DND-41 (cell line): ENCODE measurements at regions not wholly inside any gene's neighbourhood (a gene's known extent, or its start where the extent isn't known, plus 50 kb on each side); places are given as distances from the start of the nearest gene placed in this dataset.

Source experiments
- ATAC-seq: fragments of 200-7000 bp; cut with Tn5 transposase; 3 replicates; pipeline ENCODE4 v1.9.1; 2021; ENCODE audit warnings: low read depth; ENCODE audit not compliant: insufficient read depth
- DNase-seq: peaks from one replicate; pipeline ENCODE4 v3.0.0-alpha.2; 2020
- H2AFZ ChIP-seq: 2 replicates; pipeline ENCODE4 v1.6.0; 2012; ENCODE audit warnings: low read depth, low read length
- H3K27ac ChIP-seq: 2 replicates; pipeline ENCODE4 v1.5.1; 2012; ENCODE audit warnings: low read length, inconsistent platforms
- H3K27me3 ChIP-seq: fragments of 200-600 bp; sonication (generic); 2 replicates; pipeline ENCODE4 v1.6.0; 2012; ENCODE audit warnings: low read length, mild to moderate bottlenecking, inconsistent platforms; ENCODE audit not compliant: insufficient read depth, poor library complexity
- H3K36me3 ChIP-seq: 2 replicates; pipeline ENCODE4 v1.5.1; 2012; ENCODE audit warnings: low read length, inconsistent platforms; ENCODE audit not compliant: insufficient read depth
- H3K4me1 ChIP-seq: 2 replicates; pipeline ENCODE4 v1.5.1; 2012; ENCODE audit warnings: mild to moderate bottlenecking, low read length; ENCODE audit not compliant: insufficient read depth
- H3K4me2 ChIP-seq: 2 replicates; pipeline ENCODE4 v1.6.0; 2012; ENCODE audit warnings: mild to moderate bottlenecking, moderate library complexity, low read length, inconsistent platforms; ENCODE audit not compliant: insufficient read depth
- H3K4me3 ChIP-seq, 2 experiments: fragments of 200-600 bp in 1 of 2; shearing (Covaris generic) in 1 of 2; 2 replicates each; pipeline ENCODE4 v1.5.1; 2012 to 2016; ENCODE audit warnings: inconsistent platforms in 2 of 2, low read length in 2 of 2, mild to moderate bottlenecking in 2 of 2, low read depth in 1 of 2, moderate library complexity in 1 of 2
- H3K79me2 ChIP-seq: 2 replicates; pipeline ENCODE4 v1.6.0; 2012; ENCODE audit warnings: low read length, inconsistent platforms; ENCODE audit not compliant: insufficient read depth
- H3K9ac ChIP-seq: 2 replicates; pipeline ENCODE4 v1.6.0; 2012; ENCODE audit warnings: low read depth, mild to moderate bottlenecking, inconsistent platforms, low read length, moderate library complexity
- H3K9me3 ChIP-seq: 2 replicates; pipeline ENCODE4 v1.5.1; 2012; ENCODE audit warnings: low read length, moderate library complexity, mild to moderate bottlenecking, inconsistent platforms; ENCODE audit not compliant: insufficient read depth, severe bottlenecking
- H4K20me1 ChIP-seq: 2 replicates; pipeline ENCODE4 v1.6.0; 2012; ENCODE audit warnings: low read length; ENCODE audit not compliant: insufficient read depth
- EZH2 ChIP-seq: IDR thresholded peaks from 3 replicates; pipeline ENCODE4 v1.6.1; 2012; ENCODE audit warnings: borderline replicate concordance, low read depth, mild to moderate bottlenecking, moderate library complexity, low read length, inconsistent platforms; ENCODE audit not compliant: severe bottlenecking
- TF ChIP-seq, protein P1 (sequence below): IDR thresholded peaks from 2 replicates; pipeline ENCODE4 v1.5.1; 2012; ENCODE audit warnings: borderline replicate concordance, low read length, moderate library complexity, mild to moderate bottlenecking; ENCODE audit not compliant: poor library complexity, severe bottlenecking; ENCODE audit errors: extremely low read depth

DNA sequence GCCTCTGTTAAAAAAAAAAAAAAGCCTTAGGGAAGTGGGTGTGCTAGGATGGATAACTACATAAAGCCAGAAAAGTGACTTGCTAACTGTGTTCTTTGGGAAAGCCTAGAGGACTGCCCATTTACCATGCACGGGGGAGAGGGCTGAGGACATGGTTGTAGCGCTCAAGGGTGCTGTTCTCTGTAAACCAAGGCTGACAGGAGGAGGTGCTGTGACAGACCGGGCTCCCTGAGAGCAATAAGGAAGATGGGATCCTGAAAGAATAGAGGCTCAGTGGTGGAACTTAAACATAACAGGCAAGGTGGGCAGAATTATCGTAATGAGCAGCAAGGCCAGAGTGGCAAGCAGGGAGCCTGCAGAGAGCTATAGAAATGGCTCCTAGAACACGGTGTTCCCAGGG lies 98.5 kb upstream of the DISP3 start:
- no peak overlapping the region for H3K27ac ChIP-seq
- no peak overlapping the region for H2AFZ ChIP-seq
- H3K9ac ChIP-seq, result no peak overlapping the region
- no peaks in the 10 kb centered on the region for H3K27me3 ChIP-seq
- no peaks in the 10 kb centered on the region; the same call in 1 of the 2 replicates for H4K20me1 ChIP-seq
- H3K79me2 ChIP-seq, result no peaks in the 10 kb centered on the region
- no peaks in the 10 kb centered on the region for H3K9me3 ChIP-seq
- H3K4me3 ChIP-seq, result no peak overlapping the region
- H3K4me1 ChIP-seq, result peaks cover 14% of the 10 kb centered on the region
- no peaks in the 10 kb centered on the region for H3K36me3 ChIP-seq
- no peak for ATAC-seq
- no peak for DNase-seq
- no peak for TF ChIP-seq EZH2
- TF ChIP-seq, protein P1, sequence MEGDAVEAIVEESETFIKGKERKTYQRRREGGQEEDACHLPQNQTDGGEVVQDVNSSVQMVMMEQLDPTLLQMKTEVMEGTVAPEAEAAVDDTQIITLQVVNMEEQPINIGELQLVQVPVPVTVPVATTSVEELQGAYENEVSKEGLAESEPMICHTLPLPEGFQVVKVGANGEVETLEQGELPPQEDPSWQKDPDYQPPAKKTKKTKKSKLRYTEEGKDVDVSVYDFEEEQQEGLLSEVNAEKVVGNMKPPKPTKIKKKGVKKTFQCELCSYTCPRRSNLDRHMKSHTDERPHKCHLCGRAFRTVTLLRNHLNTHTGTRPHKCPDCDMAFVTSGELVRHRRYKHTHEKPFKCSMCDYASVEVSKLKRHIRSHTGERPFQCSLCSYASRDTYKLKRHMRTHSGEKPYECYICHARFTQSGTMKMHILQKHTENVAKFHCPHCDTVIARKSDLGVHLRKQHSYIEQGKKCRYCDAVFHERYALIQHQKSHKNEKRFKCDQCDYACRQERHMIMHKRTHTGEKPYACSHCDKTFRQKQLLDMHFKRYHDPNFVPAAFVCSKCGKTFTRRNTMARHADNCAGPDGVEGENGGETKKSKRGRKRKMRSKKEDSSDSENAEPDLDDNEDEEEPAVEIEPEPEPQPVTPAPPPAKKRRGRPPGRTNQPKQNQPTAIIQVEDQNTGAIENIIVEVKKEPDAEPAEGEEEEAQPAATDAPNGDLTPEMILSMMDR, result no peak
- H3K4me2 ChIP-seq, result no peak overlapping the region

DNA sequence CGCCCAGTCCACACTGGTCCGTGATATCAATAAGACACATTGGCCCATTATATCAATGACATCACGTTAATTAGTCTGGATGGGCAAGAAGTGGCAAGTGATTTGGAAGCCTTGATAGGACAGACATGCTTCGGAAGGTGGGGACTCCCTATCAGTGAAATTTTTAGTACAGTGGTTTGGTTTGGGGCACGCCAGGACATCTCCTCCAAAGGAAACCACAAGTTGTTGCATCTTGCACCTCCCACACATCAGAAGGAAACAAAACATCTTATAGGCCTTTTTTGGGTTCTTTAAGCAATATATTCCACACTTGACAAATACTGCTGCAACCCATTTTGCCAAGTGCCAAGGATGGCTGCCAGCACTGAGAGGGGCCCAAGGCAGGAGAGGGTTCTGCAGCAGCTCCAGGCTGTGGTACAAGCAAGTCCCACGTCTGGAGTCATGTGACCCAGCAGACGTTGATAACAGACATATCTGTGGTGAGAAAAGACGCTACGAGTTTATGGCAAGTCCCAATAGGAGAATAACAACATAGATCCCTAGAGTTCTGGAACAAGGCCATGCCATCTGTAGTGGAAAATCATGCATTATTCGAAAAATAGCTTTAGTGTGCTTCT lies 95.3 kb upstream of the DISP3 start:
- ATAC-seq (peak; percentile 79), DNase-seq (peak; percentile 40)
- no peaks in the 10 kb centered on the region for H3K9me3 ChIP-seq
- no peak overlapping the region for H3K4me2 ChIP-seq
- H3K9ac ChIP-seq, result no peak overlapping the region
- no peak for TF ChIP-seq EZH2
- TF ChIP-seq, protein P1, result no peak
- no peaks in the 10 kb centered on the region for H3K79me2 ChIP-seq
- no peaks in the 10 kb centered on the region; the same call in 1 of the 2 replicates for H4K20me1 ChIP-seq
- H3K36me3 ChIP-seq, result no peaks in the 10 kb centered on the region
- no peak overlapping the region for H3K4me3 ChIP-seq
- no peaks in the 10 kb centered on the region for H3K27me3 ChIP-seq
- peak overlapping the region; percentile 21; the same call in 1 of the 2 replicates for H3K27ac ChIP-seq
- H2AFZ ChIP-seq, result no peak overlapping the region
- peaks cover 14% of the 10 kb centered on the region for H3K4me1 ChIP-seq

DNA sequence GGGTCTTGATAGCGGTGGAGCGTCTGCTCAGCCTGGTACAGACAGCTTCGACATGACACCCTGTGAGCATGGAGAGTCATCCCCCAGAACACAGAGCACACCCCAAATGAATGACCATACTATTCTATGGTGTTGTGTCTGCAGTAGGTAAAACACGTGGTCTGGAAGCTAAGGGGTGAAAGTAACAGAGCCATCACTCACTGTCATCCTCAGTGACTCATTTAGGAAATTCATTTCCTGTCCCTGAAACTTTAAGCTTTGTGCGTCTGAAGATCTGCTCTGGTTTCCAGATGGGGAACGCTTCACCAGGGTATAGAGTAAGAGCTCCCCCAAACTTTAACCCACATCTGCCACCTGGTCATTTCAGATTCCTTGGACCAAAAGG lies 94.8 kb upstream of the DISP3 start:
- Histone ChIP-seq H3K27me3 (no peaks in the 10 kb centered on the region), H4K20me1 (no peaks in the 10 kb centered on the region; the same call in 1 of the 2 replicates), H3K4me2 (no peak overlapping the region), H3K27ac (peak overlapping the region; percentile 21; the same call in 1 of the 2 replicates), H3K36me3 (no peaks in the 10 kb centered on the region), H3K4me1 (peaks cover 14% of the 10 kb centered on the region), H3K9me3 (no peaks in the 10 kb centered on the region), H3K4me3 (no peak overlapping the region), H3K79me2 (no peaks in the 10 kb centered on the region), H3K9ac (no peak overlapping the region), H2AFZ (no peak overlapping the region)
- ATAC-seq (peak; percentile 64), DNase-seq (no peak)
- TF ChIP-seq EZH2, result no peak
- TF ChIP-seq, protein P1, result no peak

DNA sequence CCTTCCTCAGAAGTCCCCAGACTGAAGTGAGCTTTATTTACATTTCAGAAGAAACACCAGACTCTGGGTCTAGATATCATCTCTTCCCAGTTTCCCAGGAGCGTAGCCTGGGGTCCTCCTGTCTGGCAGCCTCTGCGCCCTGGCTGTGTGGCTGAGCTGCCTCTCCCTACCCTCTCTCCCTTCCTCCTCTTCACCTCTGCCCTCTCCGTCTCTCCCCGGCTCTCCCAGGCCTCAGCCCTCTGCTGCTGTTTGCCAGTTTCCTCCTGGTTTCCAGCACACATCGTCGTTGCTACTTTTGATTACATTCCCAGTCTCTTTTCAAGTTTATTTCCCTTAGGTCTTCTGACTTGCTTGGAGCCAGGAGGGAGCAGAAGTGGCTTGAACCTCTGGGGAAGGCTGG lies 91.1 kb upstream of the DISP3 start:
- no peak for TF ChIP-seq EZH2
- TF ChIP-seq, protein P1, result no peak
- Histone ChIP-seq H4K20me1 (no peaks in the 10 kb centered on the region; the same call in 1 of the 2 replicates), H3K27ac (no peak overlapping the region), H2AFZ (no peak overlapping the region), H3K4me1 (peaks cover 14% of the 10 kb centered on the region), H3K36me3 (no peaks in the 10 kb centered on the region), H3K27me3 (no peaks in the 10 kb centered on the region), H3K9ac (no peak overlapping the region), H3K4me2 (no peak overlapping the region), H3K4me3 (no peak overlapping the region), H3K79me2 (no peaks in the 10 kb centered on the region), H3K9me3 (no peaks in the 10 kb centered on the region)
- ATAC-seq (no peak), DNase-seq (no peak)
